GM18907 (cell line): ENCODE measurements at regions not wholly inside any gene's neighbourhood (a gene's known extent, or its start where the extent isn't known, plus 50 kb on each side); places are given as distances from the start of the nearest gene placed in this dataset.
"Not testable (repeated sequence)": the region's sequence is repeated elsewhere in the genome, so short reads cannot be mapped to it uniquely, and the experiment has no call there.

Source experiments
- ATAC-seq: cut with Tn5 transposase; IDR thresholded peaks from one replicate; pipeline ENCODE4 v1.9.1; 2021; ENCODE audit warnings: mild to moderate bottlenecking, moderate library complexity; ENCODE audit not compliant: unreplicated experiment

DNA sequence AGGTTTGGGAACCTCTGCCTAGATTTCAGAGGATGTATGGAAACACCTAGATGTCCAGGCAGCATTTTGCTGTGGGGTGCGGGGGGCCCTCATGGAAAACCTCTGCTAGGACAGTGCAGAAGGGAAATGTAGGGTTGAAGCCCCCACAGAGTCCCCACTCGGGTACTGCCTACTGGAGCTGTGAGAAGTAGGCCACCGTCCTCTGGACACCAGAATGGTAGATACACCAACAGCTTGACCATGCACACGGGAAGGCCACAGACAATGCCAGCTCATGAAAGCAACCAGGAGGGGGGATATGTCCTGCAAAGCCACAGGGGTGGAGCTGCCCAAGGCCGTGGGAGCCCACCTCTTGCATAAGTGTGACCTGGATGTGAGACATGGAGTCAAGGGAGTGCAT lies 1336.5 kb downstream of the SPATA31A7 start:
- not testable (repeated sequence) for ATAC-seq

GRCh38 chr9:62532162-62532776 lies 1342.4 kb downstream of the SPATA31A7 start:
- ATAC-seq: not testable (repeated sequence)

GRCh38 chr9:62532777-62533173 lies 1342.9 kb downstream of the SPATA31A7 start:
- not testable (repeated sequence) for ATAC-seq

DNA sequence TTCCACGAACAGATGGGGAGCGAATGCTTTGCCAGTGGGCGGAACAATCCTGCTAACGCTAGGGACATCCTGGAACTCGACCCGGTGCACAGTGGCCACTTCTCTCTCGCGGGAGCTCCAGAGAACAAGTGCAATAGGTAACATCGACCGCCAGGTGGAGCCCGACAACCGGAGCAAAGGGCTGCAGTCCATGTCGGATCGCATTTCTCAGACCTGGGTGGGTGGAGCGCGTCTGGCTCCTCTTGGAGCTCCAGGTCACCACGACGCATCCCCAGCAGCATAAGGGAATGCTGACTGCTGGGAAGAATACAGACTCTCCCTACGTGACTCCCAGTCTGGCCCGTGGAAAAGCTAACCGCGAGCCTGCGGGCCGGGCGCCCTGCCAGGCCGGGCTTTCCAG lies 1360.7 kb downstream of the SPATA31A7 start:
- ATAC-seq: peak; percentile 86

DNA sequence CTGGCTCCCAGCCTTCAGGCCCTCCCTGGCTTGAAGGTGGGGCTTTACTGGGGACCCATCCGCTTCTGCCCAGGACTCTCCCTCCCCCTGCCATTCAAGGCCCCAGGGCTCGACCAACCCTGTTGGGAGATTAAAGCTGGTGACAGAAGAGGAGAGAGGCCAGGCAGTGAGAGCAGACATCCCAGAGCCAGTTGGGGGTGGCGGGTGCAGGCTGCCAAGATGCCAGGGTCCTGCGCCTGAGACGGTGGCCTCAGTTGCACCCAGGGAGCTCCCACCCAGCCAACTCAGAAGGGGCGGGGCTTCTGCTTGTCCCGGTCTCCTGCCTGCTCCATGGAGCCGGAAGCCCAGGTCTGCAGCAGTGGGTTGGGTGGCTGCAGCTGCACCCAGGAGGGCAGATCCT lies 1370.8 kb downstream of the SPATA31A7 start:
- ATAC-seq: not testable (repeated sequence)

GRCh38 chr9:62565132-62565531 lies 1375.3 kb downstream of the SPATA31A7 start:
- ATAC-seq: not testable (repeated sequence)

DNA sequence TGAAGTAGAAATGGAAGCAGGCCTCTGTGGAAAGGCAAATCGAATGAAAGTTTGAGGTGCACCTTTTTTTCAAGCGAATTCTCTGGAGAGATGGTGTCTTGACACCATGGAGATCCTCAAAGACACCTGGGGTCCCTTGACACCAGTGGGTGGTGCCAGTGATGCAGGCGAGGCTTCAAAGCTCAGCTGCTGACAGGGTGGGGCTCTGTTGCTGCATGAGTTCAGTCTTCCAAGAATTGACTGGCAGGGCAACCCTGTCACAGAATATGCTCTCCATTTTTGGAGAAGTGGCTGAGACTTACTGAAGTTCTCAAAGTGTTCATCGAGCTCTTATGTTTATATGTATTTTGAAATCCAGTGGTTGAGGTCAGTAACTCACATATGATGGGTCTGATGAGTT lies 1376.6 kb downstream of the SPATA31A7 start:
- not testable (repeated sequence) for ATAC-seq

GRCh38 chr9:62597128-62597527 lies 1407.3 kb downstream of the SPATA31A7 start:
- ATAC-seq: not testable (repeated sequence)
